Hematopoietic multipotent progenitor cell treated with erythropoietin and hydrocortisone succinate and interleukin-3 and kit ligand, for 15 days (in vitro differentiated cells): ENCODE measurements at regions not wholly inside any gene's neighbourhood (a gene's known extent, or its start where the extent isn't known, plus 50 kb on each side); places are given as distances from the start of the nearest gene placed in this dataset.
A peak's percentile ranks its signal among the peaks of the same experiment; 100 is the strongest.
"Not testable (repeated sequence)": the region's sequence is repeated elsewhere in the genome, so short reads cannot be mapped to it uniquely, and the experiment has no call there.

Experiments used
- DNase-seq: peaks from one replicate; pipeline ENCODE4 v3.0.0-alpha.2; 2015; ENCODE audit warnings: low spot score

- DNase-seq, result not testable (repeated sequence)
These were observed 60.5 kb downstream of the AREG start for GRCh38 chr4:74505355-74505978.

- DNase-seq, result not testable (repeated sequence)
These were observed 64.4 kb downstream of the AREG start for GRCh38 chr4:74509363-74509762.

- no peak for DNase-seq
These were observed 71.4 kb downstream of the AREG start for GRCh38 chr4:74516303-74516702.

- DNase-seq, result no peak
These were observed 73.1 kb downstream of the AREG start for GRCh38 chr4:74517996-74518395.

- no peak for DNase-seq
These were observed 77.5 kb downstream of the AREG start for GRCh38 chr4:74522251-74522991.

GRCh38 chr4:74523096-74523495, 78.2 kb downstream of the AREG start:
- DNase-seq, result no peak

GRCh38 chr4:74524985-74525384, 80.0 kb downstream of the AREG start:
- DNase-seq, result no peak

- DNase-seq, result no peak
These were observed 82.1 kb downstream of the AREG start for GRCh38 chr4:74527049-74527448.

GRCh38 chr4:74528178-74528577, 83.2 kb downstream of the AREG start:
- DNase-seq, result no peak

- DNase-seq, result no peak
These were observed 84.5 kb downstream of the AREG start for GRCh38 chr4:74529284-74530041.

- peak; percentile 19 for DNase-seq
These were observed 87.2 kb downstream of the AREG start for GRCh38 chr4:74531963-74532794.

- no peak for DNase-seq
These were observed 89.2 kb downstream of the AREG start for GRCh38 chr4:74534121-74534520.

GRCh38 chr4:74534936-74535335, 90.0 kb downstream of the AREG start:
- DNase-seq, result no peak

- DNase-seq, result no peak
These were observed 90.6 kb downstream of the AREG start for GRCh38 chr4:74535512-74535911.

- DNase-seq, result no peak
These were observed 91.6 kb downstream of the AREG start for GRCh38 chr4:74536557-74536956.

- DNase-seq, result no peak
These were observed 92.5 kb downstream of the AREG start for GRCh38 chr4:74537459-74537858.

- DNase-seq, result no peak
These were observed 94.3 kb downstream of the AREG start for GRCh38 chr4:74539044-74539790.

- DNase-seq, result no peak
These were observed 95.3 kb downstream of the AREG start for GRCh38 chr4:74540193-74540592.

GRCh38 chr4:74541667-74542066, 96.7 kb downstream of the AREG start:
- DNase-seq, result no peak

- no peak for DNase-seq
These were observed 98.4 kb downstream of the AREG start for GRCh38 chr4:74543231-74543781.

GRCh38 chr4:74543983-74544382, 99.0 kb downstream of the AREG start:
- DNase-seq, result no peak
